HL-60 (cell line): ENCODE measurements at regions not wholly inside any gene's neighbourhood (a gene's known extent, or its start where the extent isn't known, plus 50 kb on each side); places are given as distances from the start of the nearest gene placed in this dataset.

Experiments
- DNase-seq, 2 experiments: peaks; one replicate each; pipeline ENCODE4 v3.0.0-alpha.2; 2010 to 2020; ENCODE audit warnings: low read depth in 1 of 2, low spot score in 1 of 2
- H3K27ac ChIP-seq: fragments of 250-450 bp; sonication (Bioruptor Pico); replicated peaks from 2 replicates; pipeline ENCODE4 v1.5.1; 2020; ENCODE audit warnings: mild to moderate bottlenecking, moderate library complexity
- H3K27me3 ChIP-seq: fragments of 250-450 bp; sonication (Bioruptor Pico); 2 replicates; pipeline ENCODE4 v1.5.1; 2021; ENCODE audit warnings: mild to moderate bottlenecking, moderate library complexity; ENCODE audit not compliant: insufficient read depth, poor library complexity, severe bottlenecking
- H3K4me3 ChIP-seq: replicated peaks from 2 replicates; pipeline ENCODE4 v1.5.1; 2011; ENCODE audit warnings: mild to moderate bottlenecking, control low read depth, low read length; ENCODE audit not compliant: insufficient read depth
- GABPA ChIP-seq: IDR thresholded peaks from 2 replicates; pipeline ENCODE4 v1.6.1; 2012; ENCODE audit warnings: low read depth
- POLR2AphosphoS5 ChIP-seq: IDR thresholded peaks from 2 replicates; pipeline ENCODE4 v1.6.1; 2012; ENCODE audit warnings: low read depth
- REST ChIP-seq: IDR thresholded peaks from 2 replicates; pipeline ENCODE4 v1.6.1; 2012; ENCODE audit warnings: low read depth; ENCODE audit not compliant: insufficient replicate concordance
- SPI1 ChIP-seq: IDR thresholded peaks from 2 replicates; pipeline ENCODE4 v1.6.1; 2012; ENCODE audit warnings: low read depth, mild to moderate bottlenecking, borderline replicate concordance
- TF ChIP-seq, protein P1 (sequence below): IDR thresholded peaks from one replicate; pipeline ENCODE4 v1.5.1; 2011; ENCODE audit warnings: low read length, control low read depth, inconsistent platforms; ENCODE audit not compliant: insufficient read depth

DNA sequence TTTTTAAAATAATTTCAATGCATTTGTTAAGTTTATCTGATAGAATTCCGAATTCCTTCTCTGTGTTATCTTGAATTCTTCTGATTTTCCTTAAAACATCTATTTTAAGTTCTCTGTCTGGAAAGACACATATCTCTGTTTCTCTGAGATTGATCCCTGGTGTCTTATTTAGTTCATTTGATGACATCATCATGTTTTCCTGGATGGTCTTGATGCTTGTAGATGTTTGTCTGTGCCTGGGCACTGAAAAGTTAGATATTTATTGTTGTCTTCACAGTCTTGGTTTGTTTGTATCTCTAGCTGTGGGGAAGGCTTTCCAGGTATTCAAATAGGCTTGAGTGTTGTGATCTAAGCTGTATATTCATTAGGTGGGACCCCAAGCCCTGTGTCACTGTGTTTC, 1028.8 kb downstream of the GLUD2 start:
- Histone ChIP-seq H3K4me3 (no peak overlapping the region), H3K27ac (no peak overlapping the region), H3K27me3 (no peaks in the 10 kb centered on the region)
- TF ChIP-seq POLR2AphosphoS5 (no peak), REST (no peak)
- TF ChIP-seq, protein P1, sequence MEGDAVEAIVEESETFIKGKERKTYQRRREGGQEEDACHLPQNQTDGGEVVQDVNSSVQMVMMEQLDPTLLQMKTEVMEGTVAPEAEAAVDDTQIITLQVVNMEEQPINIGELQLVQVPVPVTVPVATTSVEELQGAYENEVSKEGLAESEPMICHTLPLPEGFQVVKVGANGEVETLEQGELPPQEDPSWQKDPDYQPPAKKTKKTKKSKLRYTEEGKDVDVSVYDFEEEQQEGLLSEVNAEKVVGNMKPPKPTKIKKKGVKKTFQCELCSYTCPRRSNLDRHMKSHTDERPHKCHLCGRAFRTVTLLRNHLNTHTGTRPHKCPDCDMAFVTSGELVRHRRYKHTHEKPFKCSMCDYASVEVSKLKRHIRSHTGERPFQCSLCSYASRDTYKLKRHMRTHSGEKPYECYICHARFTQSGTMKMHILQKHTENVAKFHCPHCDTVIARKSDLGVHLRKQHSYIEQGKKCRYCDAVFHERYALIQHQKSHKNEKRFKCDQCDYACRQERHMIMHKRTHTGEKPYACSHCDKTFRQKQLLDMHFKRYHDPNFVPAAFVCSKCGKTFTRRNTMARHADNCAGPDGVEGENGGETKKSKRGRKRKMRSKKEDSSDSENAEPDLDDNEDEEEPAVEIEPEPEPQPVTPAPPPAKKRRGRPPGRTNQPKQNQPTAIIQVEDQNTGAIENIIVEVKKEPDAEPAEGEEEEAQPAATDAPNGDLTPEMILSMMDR, result no peak
- no peak for DNase-seq

DNA sequence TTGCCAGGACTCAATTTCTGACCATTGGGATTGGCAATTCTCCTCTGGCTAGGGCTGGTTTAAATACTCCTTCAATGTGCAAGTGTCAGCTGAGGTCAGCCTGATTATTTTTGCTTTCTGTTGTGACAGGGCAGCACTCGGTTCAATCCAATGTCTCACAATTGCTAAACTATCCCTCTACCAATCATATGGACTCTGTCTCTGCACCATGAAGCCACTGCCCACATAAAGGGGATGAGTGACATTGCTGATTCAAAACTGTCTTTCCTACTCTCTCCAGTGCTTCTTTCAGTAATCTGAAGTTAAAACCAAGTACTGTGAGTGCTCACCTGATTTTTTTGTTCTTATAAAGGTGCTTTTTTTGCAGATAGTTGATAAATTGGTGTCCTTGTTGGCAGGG, 1030.7 kb downstream of the GLUD2 start:
- no peak for DNase-seq
- no peak for TF ChIP-seq POLR2AphosphoS5
- no peak for TF ChIP-seq REST
- TF ChIP-seq, protein P1, result no peak
- no peak for TF ChIP-seq GABPA
- TF ChIP-seq SPI1, result no peak
- Histone ChIP-seq H3K27ac (no peak overlapping the region), H3K27me3 (no peaks in the 10 kb centered on the region), H3K4me3 (no peak overlapping the region)

GRCh38 chrX:122087341-122087740, 1039.9 kb downstream of the GLUD2 start:
- Histone ChIP-seq H3K27ac (no peak overlapping the region), H3K4me3 (no peak overlapping the region), H3K27me3 (no peaks in the 10 kb centered on the region)
- no peak for DNase-seq
- TF ChIP-seq POLR2AphosphoS5 (no peak), SPI1 (no peak), GABPA (no peak), REST (no peak)
- TF ChIP-seq, protein P1, result no peak
